GM12865 (cell line): ENCODE measurements at regions not wholly inside any gene's neighbourhood (a gene's known extent, or its start where the extent isn't known, plus 50 kb on each side); places are given as distances from the start of the nearest gene placed in this dataset.
A peak's percentile ranks its signal among the peaks of the same experiment; 100 is the strongest.

Source experiments
- DNase-seq: peaks from one replicate; pipeline ENCODE4 v3.0.0; 2010; ENCODE audit warnings: low read depth
- H3K4me3 ChIP-seq: 2 replicates; pipeline ENCODE4 v1.5.1; 2011; ENCODE audit warnings: mild to moderate bottlenecking, low read depth, low read length, control low read depth
- TF ChIP-seq, protein P1 (sequence below): IDR thresholded peaks from 2 replicates; pipeline ENCODE4 v1.5.1; 2011; ENCODE audit warnings: low read length, control low read depth, low read depth, inconsistent platforms; ENCODE audit not compliant: insufficient read depth; ENCODE audit errors: missing control alignments

DNA sequence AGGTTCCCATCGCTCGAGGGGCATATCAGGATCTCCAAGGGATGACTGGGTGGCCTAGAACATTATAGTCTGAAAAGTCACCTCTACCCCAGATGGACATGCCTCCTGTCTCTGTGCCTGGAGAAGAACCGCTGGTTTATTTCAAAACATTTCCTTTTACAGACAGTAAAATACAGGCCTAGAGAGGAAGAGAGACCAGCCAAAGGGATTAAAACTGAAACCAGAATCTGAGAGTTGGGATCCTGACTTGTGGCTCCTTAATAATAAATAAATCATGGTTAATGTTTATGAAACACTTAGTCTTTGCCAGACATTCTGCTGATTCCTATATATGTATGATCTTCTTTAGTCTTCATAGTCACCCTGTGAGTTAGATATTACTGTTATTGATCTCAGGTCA is 153.7 kb downstream of the DDX1 start:
- DNase-seq, result no peak
- H3K4me3 ChIP-seq, result no peak overlapping the region
- TF ChIP-seq, protein P1, sequence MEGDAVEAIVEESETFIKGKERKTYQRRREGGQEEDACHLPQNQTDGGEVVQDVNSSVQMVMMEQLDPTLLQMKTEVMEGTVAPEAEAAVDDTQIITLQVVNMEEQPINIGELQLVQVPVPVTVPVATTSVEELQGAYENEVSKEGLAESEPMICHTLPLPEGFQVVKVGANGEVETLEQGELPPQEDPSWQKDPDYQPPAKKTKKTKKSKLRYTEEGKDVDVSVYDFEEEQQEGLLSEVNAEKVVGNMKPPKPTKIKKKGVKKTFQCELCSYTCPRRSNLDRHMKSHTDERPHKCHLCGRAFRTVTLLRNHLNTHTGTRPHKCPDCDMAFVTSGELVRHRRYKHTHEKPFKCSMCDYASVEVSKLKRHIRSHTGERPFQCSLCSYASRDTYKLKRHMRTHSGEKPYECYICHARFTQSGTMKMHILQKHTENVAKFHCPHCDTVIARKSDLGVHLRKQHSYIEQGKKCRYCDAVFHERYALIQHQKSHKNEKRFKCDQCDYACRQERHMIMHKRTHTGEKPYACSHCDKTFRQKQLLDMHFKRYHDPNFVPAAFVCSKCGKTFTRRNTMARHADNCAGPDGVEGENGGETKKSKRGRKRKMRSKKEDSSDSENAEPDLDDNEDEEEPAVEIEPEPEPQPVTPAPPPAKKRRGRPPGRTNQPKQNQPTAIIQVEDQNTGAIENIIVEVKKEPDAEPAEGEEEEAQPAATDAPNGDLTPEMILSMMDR, result no peak

DNA sequence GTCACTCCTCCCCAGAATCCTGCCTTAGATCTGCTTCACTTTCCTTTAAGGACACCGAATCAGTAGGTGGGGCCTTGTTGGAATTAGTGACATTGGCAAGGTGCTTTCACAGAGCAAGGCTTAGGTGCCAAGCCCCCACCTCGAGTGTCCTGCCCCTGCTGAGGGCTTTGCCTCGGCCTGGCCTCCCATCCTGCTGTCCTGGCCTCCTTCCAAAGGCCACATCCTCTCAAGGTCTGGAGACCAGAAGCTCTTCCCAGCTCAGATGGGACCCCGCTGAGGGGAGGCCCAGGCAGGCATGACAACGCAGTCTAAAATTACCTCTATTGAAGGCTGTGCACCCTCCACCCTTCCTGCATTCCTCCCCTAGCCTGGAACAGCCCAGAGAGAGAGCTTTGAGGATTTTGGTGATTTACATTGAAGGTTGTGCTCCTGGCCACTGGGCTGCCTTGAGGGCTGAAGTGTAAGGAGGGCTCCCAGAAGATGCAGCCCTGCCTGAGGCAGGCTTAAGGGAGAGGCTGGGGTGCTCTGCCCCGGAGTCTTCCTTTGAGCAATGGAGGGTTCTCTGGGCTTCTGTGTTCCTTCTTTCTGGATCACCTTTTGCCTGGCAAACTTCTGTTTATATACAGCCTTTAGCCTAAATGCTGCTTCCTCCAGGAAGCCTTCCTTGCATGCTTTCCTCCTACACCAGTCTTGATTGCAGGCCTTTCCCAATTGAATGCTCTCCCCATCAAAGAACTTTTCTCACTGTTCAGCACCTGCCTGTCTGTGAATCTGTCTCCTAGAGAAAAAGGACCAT is 154.4 kb downstream of the DDX1 start:
- no peak for DNase-seq
- TF ChIP-seq, protein P1, result no peak
- no peak overlapping the region for H3K4me3 ChIP-seq

DNA sequence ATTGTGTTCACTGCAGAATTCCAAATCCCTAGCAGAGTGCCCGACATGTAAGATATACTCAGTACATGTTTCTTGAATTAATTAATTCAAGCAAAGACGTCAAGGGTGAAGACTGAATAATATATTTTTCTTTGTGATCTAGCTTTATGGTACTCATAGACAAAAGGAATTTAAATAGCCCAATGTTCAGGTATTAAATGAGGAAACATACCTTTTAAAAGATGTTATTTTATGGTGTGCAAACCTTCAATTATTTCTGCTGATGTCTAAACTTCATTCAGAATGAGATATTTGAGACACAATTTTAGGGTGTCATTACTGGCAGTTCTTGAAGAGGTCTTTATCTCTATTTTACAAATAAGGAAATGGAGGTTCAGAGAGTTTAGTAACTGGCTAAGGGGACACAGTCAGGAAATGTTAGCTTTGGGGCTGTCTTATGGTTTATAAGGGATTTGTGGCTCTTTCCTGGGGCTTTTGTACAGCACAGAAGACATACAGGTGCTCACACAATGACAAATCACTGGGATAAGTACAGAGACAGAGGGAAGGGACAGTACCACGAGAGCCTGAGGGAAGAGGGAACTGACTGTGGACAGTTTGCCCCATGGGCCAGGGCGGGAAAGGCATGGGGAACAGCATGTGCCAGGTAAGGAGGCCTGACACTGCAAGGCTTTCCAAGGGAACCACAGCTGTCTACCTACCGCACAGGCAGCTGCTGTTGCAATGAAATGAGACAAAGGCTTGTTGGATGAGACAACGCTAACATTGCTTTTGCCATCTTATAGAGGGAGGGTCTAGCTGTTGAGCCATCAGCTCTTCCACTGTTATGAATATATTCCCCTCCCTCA is 155.3 kb downstream of the DDX1 start:
- no peak overlapping the region for H3K4me3 ChIP-seq
- DNase-seq, result no peak
- TF ChIP-seq, protein P1, result no peak

DNA sequence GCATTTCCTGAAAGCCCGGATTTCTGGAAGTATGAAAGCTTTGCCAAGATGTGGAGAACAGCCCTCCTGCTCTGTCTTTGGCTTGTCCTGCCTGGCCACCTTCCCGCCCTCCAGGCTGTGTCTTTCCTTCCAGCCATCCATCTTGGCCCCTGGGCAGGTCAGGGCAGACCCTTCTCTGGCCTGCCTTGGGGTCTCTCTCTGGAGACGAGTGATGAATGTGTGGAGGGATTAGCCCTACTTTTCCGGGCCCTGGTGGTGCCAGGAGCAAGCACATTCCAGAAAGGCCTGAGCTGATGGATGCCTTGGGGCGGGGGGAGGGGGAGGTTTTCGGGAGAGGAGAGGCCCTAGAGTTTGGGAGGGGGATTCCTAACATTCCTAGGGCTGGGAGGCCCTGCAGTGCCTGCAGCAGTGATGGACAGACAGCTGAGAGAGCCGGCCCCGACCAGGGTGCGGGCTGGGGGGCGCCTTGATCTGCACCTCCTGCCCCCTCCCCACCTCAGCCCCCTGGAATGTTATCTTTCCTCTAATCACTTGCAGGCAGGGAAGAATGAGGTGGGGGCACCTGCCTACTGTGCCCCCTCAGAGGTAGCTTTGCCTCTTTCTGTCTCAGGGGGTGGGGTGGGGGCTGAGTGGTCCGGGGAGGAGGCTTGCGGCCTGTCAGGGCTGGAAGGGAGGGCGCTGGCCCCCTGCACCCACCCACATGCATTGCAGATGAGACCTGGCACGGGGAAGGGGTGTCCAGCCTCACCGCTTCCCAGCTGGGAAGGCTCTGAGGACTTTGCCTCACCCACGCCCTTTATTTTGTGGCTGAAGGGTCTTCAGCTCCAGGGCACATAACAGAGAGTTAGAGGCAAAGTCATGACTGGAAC is 156.2 kb downstream of the DDX1 start:
- DNase-seq, result no peak
- TF ChIP-seq, protein P1, result no peak
- H3K4me3 ChIP-seq, result no peak overlapping the region

DNA sequence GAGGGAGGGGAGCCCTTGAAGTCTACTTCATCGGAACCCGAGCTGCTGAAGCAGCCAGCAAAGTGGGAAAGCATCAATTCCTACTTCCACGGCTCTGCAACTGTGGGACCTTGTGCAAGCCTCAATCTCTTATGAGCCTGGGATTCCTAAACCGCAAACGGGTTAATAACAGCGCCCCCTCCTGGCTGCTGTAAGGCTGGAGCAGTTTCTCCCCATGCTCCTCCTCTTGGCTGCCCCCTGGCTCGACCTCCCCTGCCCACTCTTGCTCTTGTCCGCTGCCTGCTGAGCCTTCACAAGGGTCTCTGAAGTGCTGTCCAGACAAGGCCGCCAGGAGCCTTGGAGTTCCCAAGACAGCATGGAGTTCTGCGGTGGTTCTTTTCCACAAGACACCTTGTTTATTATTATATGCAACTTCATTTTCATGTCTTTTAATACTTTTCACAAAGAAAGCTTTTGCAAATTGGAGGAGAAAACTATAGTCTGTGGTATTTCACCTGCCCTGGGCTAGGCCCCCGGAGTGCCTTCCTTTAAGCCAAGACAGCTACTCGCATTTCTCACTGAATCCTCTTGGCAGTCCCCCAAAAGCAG is 157.2 kb downstream of the DDX1 start:
- peak; percentile 54 for DNase-seq
- TF ChIP-seq, protein P1, result peak; percentile 58
- no peak overlapping the region for H3K4me3 ChIP-seq

DNA sequence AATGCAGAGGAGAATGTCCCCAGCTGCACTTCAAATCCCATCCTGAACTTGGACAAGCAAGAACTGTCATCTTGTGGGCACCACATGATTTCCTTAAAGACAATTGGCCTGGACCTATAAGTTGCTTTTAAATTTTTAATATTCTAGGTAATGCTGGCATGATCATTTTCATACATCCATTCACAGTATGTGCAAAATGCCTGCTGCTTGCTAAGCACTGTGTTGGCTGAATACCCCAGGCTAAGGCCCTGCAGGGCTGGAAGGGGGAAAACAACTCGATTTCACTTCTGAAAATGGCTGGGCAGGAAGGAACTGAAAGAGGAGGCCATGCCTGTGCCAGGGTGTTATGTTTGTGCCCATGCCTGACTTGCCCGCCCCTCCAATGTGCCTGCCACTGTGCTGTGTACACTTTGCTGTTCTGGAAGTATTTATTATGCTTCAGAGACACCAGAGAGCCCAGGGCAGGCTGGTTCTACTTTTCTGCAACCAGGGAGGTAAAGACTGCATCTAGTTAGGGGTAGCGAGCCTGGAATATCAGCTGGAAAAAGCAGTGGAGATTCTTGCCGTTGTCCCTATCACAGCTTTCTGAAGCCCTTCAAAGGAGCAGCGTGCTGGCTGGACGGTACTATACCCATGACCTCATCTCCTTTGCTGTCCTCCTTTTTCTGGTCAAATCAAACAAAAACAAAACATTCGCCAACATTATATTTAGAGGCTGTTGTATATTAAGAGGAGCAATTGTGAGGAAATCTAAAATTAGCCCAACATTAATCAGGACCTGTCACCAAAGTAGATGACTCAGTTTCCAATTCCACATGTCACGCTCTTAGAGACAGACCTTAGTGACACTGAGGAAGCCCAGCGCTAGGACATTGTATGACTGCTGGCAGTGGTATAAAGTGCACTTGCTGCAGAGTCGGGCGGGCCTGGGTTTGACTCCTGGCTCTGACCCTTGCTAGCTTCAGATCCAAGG is 158.1 kb downstream of the DDX1 start:
- no peak overlapping the region for H3K4me3 ChIP-seq
- DNase-seq, result no peak
- TF ChIP-seq, protein P1, result no peak
